ENCODE measurements at regions not wholly inside any gene's neighbourhood (a gene's known extent, or its start where the extent isn't known, plus 50 kb on each side); places are given as distances from the start of the nearest gene placed in this dataset.
"Not testable (repeated sequence)": the region's sequence is repeated elsewhere in the genome, so short reads cannot be mapped to it uniquely, and the experiment has no call there.

DNA sequence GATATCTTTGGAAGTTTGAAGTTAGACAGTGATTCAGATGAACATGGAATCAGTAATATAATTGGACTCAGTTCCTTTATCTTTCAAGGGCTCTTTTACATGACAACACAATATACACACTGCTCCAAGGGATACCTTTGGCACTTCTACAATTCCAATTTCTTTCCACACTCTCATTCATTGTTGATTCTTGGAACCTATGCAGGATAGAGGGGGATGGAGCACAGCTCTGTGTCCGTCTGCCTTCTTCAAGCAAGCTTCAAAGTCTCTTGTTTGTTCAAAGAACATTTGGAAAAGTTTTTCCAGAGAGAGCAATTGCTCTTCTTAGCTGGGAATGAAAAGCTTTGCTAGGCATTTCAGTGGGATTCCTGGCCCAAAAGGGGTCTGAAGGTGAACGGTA, 276.2 kb upstream of the ZEB2 start:
- DNase-seq = no peak

DNA sequence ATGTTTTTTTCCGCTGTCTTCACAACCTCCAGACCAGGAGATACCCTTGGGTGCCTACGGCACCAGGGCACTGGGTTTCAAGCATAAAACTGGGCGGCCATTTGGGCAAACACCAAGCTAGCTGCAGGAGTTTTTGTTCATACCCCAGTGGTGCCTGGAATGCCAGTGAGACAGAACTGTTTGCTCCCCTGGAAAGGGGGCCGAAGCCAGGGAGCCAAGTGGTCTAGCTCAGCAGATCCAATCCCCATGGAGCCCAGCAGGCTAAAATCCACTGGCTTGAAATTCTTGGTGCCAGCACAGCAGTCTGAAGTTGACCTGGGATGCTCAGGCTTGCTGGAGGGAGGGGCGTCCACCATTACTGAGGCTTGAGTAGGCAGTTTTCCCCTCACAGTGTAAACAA, 265.3 kb upstream of the ZEB2 start:
- no peak for DNase-seq

DNA sequence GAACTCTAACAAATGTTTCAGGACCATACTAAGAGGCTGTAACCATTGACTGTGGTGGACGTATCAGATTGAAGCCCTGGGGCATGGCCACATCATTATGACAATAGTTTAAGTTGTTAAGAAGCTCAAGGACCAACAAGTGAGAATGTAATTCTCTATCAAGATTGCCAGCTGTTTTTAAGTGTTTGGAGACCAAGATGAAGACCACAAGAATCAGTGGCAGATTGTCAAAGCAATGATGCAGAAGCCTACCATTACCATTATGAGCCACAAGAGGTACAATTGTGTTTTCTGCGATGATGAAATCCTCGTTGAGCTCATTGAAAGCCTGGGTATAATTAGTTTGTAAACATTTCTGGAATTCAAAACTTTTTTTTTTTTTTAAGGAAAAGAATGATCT, 261.1 kb upstream of the ZEB2 start:
- DNase-seq = peak; percentile 22

DNA sequence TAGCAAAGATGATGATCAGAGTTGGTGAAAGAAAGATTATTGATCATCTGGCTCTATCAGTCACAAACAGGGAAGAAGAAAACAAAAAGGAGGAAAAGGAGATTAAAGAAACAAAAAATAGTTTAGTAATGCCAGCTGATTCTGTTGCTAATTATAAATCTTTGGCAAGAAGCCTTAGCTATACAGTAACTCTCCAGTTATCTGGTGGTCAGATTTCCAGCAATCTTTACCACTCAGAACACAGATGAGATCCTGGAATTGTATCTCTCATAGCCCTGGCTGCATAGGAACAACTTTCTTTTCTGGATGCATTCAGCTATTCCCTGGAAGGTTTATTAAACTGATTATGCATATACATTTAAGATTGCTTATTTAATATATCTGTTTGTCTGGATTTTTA, 256.8 kb upstream of the ZEB2 start:
- peak; percentile 57 for DNase-seq

DNA sequence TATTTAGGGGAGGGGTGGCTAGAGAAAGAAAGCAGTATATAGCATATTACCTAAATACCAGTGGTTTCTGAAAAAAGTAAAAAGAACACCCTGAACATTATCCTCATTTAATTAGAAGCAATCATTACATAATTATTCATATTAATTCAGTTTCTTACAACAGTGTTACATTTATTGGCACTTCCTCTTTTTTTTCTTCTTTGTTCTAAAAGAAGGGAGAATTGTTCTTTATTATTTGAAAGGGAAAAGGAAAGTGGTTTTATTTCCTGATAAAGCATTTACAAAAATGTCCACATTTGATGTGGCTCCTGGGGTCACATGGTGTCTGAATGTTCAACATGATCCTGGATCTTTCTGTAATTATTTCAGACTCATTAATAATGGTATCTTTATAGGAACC, 254.9 kb upstream of the ZEB2 start:
- DNase-seq = no peak

- DNase-seq = no peak
These were observed 251.4 kb upstream of the ZEB2 start for GRCh38 chr2:144771348-144771747.

- DNase-seq = no peak
These were observed 250.8 kb upstream of the ZEB2 start for GRCh38 chr2:144770616-144771230.

DNA sequence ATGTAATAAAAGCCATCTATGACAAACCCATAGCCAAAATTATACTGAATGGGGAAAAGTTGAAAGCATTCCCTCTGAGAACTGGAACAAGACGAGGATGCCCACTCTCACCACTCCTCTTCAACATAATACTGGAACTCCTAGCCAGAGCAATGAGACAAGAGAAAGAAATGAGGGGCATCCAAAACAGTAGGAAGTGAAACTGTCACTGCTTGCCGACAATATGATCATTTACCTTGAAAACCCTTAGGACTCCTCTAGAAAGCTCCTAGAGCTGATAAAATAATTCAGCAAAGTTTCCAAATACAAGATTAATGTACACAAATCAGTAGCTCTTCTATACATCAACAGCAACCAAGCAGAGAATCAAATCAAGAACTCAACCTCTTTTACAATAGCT, 241.0 kb upstream of the ZEB2 start:
- not testable (repeated sequence) for DNase-seq

GRCh38 chr2:144759746-144760145, 239.8 kb upstream of the ZEB2 start:
- DNase-seq = peak; percentile 24

- peak; percentile 56 for DNase-seq
These were observed 238.3 kb upstream of the ZEB2 start for GRCh38 chr2:144758196-144758595.

- peak; percentile 24 for DNase-seq
These were observed 233.5 kb upstream of the ZEB2 start for GRCh38 chr2:144753416-144753815.

GRCh38 chr2:144751142-144751905, 231.4 kb upstream of the ZEB2 start:
- no peak for DNase-seq

DNA sequence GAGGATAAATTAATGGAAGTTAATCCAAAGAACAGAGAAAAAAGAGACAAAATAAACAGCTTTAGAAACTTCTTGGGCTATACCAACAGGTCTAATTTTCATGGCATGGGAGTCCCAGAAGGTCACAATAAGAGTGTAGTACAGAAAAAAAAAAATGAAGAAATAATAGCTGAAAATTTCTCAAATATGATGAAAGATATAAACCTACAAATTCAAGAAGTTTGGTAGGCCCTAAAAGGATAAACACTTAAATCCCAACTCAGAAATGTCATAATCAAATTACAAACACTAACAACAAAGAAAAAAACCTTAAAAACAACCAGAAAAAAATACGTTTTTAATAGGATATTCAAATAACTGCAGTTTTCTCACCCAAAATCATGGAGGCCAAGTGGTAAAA, 229.3 kb upstream of the ZEB2 start:
- no peak for DNase-seq

DNA sequence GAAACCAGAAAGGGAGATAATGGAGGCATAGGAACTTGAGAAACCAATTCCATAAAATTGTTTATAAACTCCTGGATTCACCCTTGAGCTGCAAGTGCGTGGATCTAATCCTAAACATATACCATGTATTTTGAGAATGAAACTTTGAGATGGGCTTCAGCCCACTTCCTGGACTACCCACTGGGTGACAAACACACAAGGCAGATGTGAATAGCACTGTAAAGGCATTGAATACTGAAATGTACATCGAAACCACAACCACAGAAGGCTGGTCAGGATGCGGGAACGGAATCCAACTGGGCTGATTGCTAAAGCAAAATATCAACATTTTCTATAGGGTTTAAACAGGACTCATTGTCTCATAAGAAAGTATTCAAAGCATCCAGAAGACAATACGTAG, 228.5 kb upstream of the ZEB2 start:
- DNase-seq = no peak

DNA sequence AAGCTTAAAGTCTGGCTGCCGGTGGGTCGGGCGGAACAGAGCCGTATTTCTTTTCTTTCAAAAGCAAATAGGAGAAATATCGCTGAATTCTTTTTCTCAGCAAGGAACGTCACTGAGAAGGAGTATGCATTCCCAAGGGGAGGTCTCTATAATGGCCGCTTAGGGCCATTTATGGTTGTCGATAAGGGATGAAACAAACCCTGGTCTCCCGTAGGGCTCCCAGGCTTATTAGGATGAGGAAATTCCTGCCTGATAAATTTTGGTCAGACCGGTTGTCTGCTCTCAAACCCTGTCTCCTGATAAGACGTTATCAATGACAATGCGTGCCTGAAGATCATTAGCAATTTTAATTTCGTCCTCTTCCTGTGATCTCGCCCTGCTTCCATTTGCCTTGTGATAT, 227.7 kb upstream of the ZEB2 start:
- DNase-seq = no peak

- DNase-seq = no peak
These were observed 225.5 kb upstream of the ZEB2 start for GRCh38 chr2:144745424-144745823.

DNA sequence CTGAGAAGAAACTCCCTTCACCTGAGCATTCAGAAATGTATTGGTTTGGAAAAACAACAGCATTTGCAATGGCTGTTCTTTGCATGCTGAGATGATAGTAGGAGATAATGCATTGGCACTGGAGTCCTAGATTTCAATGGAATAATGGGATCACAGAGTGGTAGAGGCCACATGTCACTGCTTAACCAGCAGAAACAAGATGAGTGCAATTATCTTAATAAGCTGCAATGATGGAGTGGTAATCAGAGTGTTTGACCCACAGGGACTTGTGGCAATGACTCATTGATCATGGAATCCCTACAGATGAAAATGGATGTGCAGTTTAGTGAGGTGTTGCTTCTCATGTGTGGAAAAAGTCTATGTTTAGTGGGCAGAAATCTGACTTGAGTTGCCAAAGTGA, 218.8 kb upstream of the ZEB2 start:
- peak; percentile 4 for DNase-seq

GRCh38 chr2:144730711-144731110, 210.8 kb upstream of the ZEB2 start:
- DNase-seq = peak; percentile 10

DNA sequence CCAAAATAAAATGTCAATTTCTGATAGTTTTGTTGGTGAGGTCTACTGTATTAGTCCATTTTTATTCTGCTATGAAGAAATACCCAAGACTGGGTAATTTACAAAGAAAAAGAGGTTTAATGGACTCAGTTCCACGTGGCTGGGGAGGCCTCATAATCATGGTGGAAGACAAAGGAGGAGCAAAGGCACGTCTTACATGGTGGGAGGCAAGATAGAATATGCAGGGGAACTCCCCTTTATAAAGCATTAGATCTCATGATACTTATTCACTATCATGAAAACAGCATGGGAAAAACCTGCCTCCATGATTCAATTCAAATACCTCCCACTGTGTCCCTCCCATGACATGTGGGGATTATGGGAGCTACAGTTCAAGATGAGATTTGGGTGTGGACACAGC, 204.5 kb upstream of the ZEB2 start:
- DNase-seq = not testable (repeated sequence)

- no peak for DNase-seq
These were observed 198.5 kb upstream of the ZEB2 start for GRCh38 chr2:144718376-144718775.

DNA sequence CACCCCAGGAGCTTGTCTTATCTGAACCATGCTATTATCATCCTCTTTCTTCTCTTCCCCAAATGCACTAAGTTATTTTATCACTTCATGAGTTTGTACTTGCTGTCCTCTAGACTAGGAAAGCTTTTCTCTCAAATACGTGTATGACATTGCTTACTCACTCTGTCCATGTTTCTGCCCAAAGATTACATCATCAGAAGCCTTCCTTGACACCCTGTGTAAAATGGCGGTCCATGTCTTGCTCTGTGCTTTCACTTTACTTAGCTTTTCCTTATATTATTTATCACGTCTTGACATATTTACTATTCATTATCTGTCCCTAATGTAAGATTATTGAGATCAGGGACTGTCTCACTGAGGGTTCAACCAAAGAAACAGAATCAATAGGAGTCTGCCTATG, 196.1 kb upstream of the ZEB2 start:
- DNase-seq = no peak

DNA sequence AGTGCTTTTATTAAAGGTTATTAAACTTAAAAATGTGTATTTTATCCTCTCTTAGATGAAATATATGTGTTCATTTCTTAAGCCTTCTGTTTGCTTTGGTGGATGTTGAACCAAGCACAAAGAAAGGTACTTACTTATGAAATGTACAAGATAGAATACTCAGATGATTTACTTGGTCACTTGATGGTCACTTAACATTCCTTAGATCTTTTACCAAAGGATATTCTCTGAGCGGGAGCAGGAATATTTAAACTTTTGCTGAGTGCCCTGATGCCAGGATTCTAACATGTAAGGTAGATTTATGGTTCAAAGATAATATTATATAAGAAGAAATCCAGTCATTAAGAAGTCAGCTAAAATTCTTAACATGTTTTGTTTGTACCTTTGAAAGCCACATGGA, 193.5 kb upstream of the ZEB2 start:
- DNase-seq = no peak

GRCh38 chr2:144712550-144712940, 192.6 kb upstream of the ZEB2 start:
- DNase-seq = peak; percentile 56

DNA sequence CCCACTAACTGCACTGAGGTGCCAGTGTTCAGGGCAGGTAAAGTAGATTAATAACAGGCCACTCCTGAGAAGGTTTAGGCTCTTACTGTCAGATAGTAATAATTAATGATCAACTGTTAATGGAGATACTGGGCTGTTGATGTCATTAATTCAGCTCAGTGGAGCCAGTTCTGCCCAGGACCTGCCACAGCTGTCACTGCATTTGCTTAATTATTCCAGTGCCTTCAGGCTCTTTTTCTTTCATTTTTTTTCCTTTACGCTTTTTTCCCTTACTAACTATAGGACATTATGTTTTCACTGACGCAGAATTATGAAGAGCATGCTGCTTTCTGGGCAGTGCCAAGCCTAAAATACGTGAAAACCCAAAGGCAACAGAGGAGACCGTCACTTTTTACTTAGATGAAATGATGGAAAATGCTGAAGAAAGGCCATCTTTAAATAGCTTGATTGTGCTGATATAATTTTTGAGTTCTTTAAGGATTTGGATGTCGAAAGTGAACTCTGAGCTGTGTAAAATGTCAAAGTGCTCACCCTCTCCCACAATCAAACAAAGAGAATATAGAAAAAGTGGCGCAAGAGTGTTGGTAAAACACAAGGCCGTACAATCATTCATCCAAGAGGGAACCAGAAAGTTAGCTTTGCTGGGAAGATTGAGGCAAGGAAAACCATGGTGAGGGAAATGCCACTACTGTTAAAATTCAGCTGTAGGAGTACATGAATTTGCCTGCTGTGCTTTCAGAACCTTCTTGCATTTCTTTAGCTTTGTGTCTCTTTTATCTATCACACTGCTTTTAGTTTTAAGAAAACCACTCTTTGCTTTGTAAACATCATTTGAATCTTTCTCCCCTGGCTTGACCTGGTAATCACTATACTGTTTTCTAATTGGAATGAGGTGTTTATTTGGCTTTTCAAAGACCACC, 192.0 kb upstream of the ZEB2 start:
- DNase-seq = no peak

All from fibroblast of skin of right biceps (primary cell).